ENCODE measurements at regions not wholly inside any gene's neighbourhood (a gene's known extent, or its start where the extent isn't known, plus 50 kb on each side); places are given as distances from the start of the nearest gene placed in this dataset.

- TF ChIP-seq POLR2A (IDR thresholded peaks at IDR 0.05) = no peak
- H3K36me3 ChIP-seq = no peaks in the 10 kb centered on the region
- no peak for DNase-seq
- H3K27ac ChIP-seq = no peak overlapping the region
- H3K4me3 ChIP-seq = no peak overlapping the region
- no peaks in the 10 kb centered on the region for H3K27me3 ChIP-seq
- H3K4me1 ChIP-seq = no peaks in the 10 kb centered on the region
- no peaks in the 10 kb centered on the region for H3K9me3 ChIP-seq
These were observed 1523.5 kb downstream of the AACS start for GRCh38 chr12:126588586-126589249.

GRCh38 chr12:126591533-126591932, 1526.3 kb downstream of the AACS start:
- Histone ChIP-seq H3K4me1 (no peaks in the 10 kb centered on the region), H3K27ac (no peak overlapping the region), H3K27me3 (no peaks in the 10 kb centered on the region), H3K4me3 (no peak overlapping the region), H3K36me3 (no peaks in the 10 kb centered on the region), H3K9me3 (no peaks in the 10 kb centered on the region)
- no peak for TF ChIP-seq POLR2A (IDR thresholded peaks at IDR 0.05)
- TF ChIP-seq CTCF (IDR thresholded peaks at IDR 0.05) = no peak
- no peak for DNase-seq

- no peaks in the 10 kb centered on the region for H3K9me3 ChIP-seq
- H3K27ac ChIP-seq = no peak overlapping the region
- no peak for DNase-seq
- TF ChIP-seq POLR2A (IDR thresholded peaks at IDR 0.05) (no peak), CTCF (IDR thresholded peaks at IDR 0.05) (no peak)
- H3K36me3 ChIP-seq = no peaks in the 10 kb centered on the region
- no peak overlapping the region for H3K4me3 ChIP-seq
- H3K4me1 ChIP-seq = no peaks in the 10 kb centered on the region
- H3K27me3 ChIP-seq = no peaks in the 10 kb centered on the region
These were observed 1536.2 kb downstream of the AACS start for GRCh38 chr12:126601184-126602170.

GRCh38 chr12:126602612-126603011, 1537.4 kb downstream of the AACS start:
- no peak overlapping the region for H3K27ac ChIP-seq
- TF ChIP-seq POLR2A (IDR thresholded peaks at IDR 0.05) (no peak), CTCF (IDR thresholded peaks at IDR 0.05) (no peak)
- H3K4me1 ChIP-seq = no peaks in the 10 kb centered on the region
- no peaks in the 10 kb centered on the region for H3K9me3 ChIP-seq
- H3K4me3 ChIP-seq = no peak overlapping the region
- no peaks in the 10 kb centered on the region for H3K27me3 ChIP-seq
- no peak for DNase-seq
- H3K36me3 ChIP-seq = no peaks in the 10 kb centered on the region

- no peak for DNase-seq
- Histone ChIP-seq H3K36me3 (no peaks in the 10 kb centered on the region), H3K27me3 (no peaks in the 10 kb centered on the region), H3K4me3 (no peak overlapping the region), H3K9me3 (peaks cover 0 to 5% (median 0%) of the 10 kb centered on the region in 4 donors), H3K4me1 (no peaks in the 10 kb centered on the region), H3K27ac (no peak overlapping the region)
- TF ChIP-seq POLR2A (IDR thresholded peaks at IDR 0.05) = no peak
- TF ChIP-seq CTCF (IDR thresholded peaks at IDR 0.05) = no peak
These were observed 1541.9 kb downstream of the AACS start for GRCh38 chr12:126607157-126607556.

- DNase-seq = no peak
- no peaks in the 10 kb centered on the region for H3K36me3 ChIP-seq
- H3K27me3 ChIP-seq = no peaks in the 10 kb centered on the region
- H3K4me1 ChIP-seq = no peaks in the 10 kb centered on the region
- no peak overlapping the region for H3K27ac ChIP-seq
- peaks cover 0 to 8% (median 0%) of the 10 kb centered on the region in 4 donors for H3K9me3 ChIP-seq
- TF ChIP-seq POLR2A (IDR thresholded peaks at IDR 0.05) (no peak), CTCF (IDR thresholded peaks at IDR 0.05) (no peak)
- H3K4me3 ChIP-seq = no peak overlapping the region
These were observed 1542.6 kb downstream of the AACS start for GRCh38 chr12:126607867-126608266.
